ENCODE measurements at regions not wholly inside any gene's neighbourhood (a gene's known extent, or its start where the extent isn't known, plus 50 kb on each side); places are given as distances from the start of the nearest gene placed in this dataset.

GRCh38 chr3:56969851-56970250 is 90.6 kb upstream of the SPATA12 start:
- Histone ChIP-seq H3K9ac (ENCODE audit: low read depth, low read length, poor library complexity, severe bottlenecking) (no peak overlapping the region), H3K9me3 (ENCODE audit: insufficient read depth, low read depth, low read length) (no peaks in the 10 kb centered on the region), H2AFZ (ENCODE audit: low read length) (no peak overlapping the region), H3F3A (ENCODE audit: low read depth) (no peaks in the 10 kb centered on the region), H3K4me3 (ENCODE audit: low read length, poor library complexity, severe bottlenecking) (no peak overlapping the region), H3K9me2 (replicated peaks; ENCODE audit: low read depth, low read length) (no peaks in the 10 kb centered on the region), H3K79me2 (ENCODE audit: insufficient read depth, low read length) (no peaks in the 10 kb centered on the region), H3K27me3 (ENCODE audit: insufficient read depth, low read length, poor library complexity, severe bottlenecking) (no peaks in the 10 kb centered on the region), H3K4me2 (ENCODE audit: low read depth, low read length, poor library complexity, severe bottlenecking) (no peak overlapping the region), H4K20me1 (ENCODE audit: insufficient read depth, low read length, poor library complexity, severe bottlenecking) (no peaks in the 10 kb centered on the region), H3K4me1 (ENCODE audit: insufficient read depth, low read length, poor library complexity, severe bottlenecking) (no peaks in the 10 kb centered on the region), H3K36me3 (ENCODE audit: insufficient read depth, low read length) (no peaks in the 10 kb centered on the region)
- TF ChIP-seq, protein P1, sequence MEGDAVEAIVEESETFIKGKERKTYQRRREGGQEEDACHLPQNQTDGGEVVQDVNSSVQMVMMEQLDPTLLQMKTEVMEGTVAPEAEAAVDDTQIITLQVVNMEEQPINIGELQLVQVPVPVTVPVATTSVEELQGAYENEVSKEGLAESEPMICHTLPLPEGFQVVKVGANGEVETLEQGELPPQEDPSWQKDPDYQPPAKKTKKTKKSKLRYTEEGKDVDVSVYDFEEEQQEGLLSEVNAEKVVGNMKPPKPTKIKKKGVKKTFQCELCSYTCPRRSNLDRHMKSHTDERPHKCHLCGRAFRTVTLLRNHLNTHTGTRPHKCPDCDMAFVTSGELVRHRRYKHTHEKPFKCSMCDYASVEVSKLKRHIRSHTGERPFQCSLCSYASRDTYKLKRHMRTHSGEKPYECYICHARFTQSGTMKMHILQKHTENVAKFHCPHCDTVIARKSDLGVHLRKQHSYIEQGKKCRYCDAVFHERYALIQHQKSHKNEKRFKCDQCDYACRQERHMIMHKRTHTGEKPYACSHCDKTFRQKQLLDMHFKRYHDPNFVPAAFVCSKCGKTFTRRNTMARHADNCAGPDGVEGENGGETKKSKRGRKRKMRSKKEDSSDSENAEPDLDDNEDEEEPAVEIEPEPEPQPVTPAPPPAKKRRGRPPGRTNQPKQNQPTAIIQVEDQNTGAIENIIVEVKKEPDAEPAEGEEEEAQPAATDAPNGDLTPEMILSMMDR (conservative IDR thresholded peaks at IDR 0.05; ENCODE audit: low read length) = no peak
- TF ChIP-seq EZH2phosphoT487 (IDR thresholded peaks at IDR 0.05; ENCODE audit: borderline replicate concordance) = no peak

DNA sequence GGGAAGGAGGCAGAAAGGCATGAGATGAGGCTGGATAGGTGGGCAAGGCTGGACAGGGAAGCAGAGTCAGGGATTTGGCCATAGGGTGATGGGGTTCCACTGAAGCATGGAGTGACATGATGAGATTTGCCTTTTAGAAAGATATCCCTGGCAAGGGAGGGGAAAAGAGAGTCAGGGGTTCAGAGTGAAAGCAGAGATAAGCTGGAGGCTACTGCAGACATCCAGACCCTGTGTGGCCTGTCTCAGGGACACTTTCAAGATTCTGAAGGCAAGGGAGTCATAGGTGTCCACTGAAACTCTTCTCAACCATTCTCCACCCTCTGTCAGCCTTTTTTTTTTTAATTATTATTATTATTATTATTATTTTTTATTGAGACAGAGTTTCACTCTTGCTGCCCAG is 94.0 kb upstream of the SPATA12 start:
- TF ChIP-seq, protein P1 (conservative IDR thresholded peaks at IDR 0.05; ENCODE audit: low read length) = no peak
- TF ChIP-seq EZH2phosphoT487 (IDR thresholded peaks at IDR 0.05; ENCODE audit: borderline replicate concordance) = no peak
- H2AFZ ChIP-seq (ENCODE audit: low read length) = no peak overlapping the region
- H3K9me2 ChIP-seq (replicated peaks; ENCODE audit: low read depth, low read length) = no peaks in the 10 kb centered on the region
- no peaks in the 10 kb centered on the region for H3F3A ChIP-seq (ENCODE audit: low read depth)
- H3K4me3 ChIP-seq (ENCODE audit: low read length, poor library complexity, severe bottlenecking) = no peak overlapping the region
- no peaks in the 10 kb centered on the region for H3K79me2 ChIP-seq (ENCODE audit: insufficient read depth, low read length)
- H3K9me3 ChIP-seq (ENCODE audit: insufficient read depth, low read depth, low read length) = no peaks in the 10 kb centered on the region
- no peaks in the 10 kb centered on the region for H3K27me3 ChIP-seq (ENCODE audit: insufficient read depth, low read length, poor library complexity, severe bottlenecking)
- H3K9ac ChIP-seq (ENCODE audit: low read depth, low read length, poor library complexity, severe bottlenecking) = no peak overlapping the region
- H4K20me1 ChIP-seq (ENCODE audit: insufficient read depth, low read length, poor library complexity, severe bottlenecking) = no peaks in the 10 kb centered on the region
- no peaks in the 10 kb centered on the region for H3K36me3 ChIP-seq (ENCODE audit: insufficient read depth, low read length)
- no peak overlapping the region for H3K4me2 ChIP-seq (ENCODE audit: low read depth, low read length, poor library complexity, severe bottlenecking)
- no peaks in the 10 kb centered on the region for H3K4me1 ChIP-seq (ENCODE audit: insufficient read depth, low read length, poor library complexity, severe bottlenecking)

- H3K4me1 ChIP-seq (ENCODE audit: insufficient read depth, low read length, poor library complexity, severe bottlenecking) = no peaks in the 10 kb centered on the region
- H3K27me3 ChIP-seq (ENCODE audit: insufficient read depth, low read length, poor library complexity, severe bottlenecking) = no peaks in the 10 kb centered on the region
- TF ChIP-seq, protein P1 (conservative IDR thresholded peaks at IDR 0.05; ENCODE audit: low read length) = no peak
- TF ChIP-seq EZH2phosphoT487 (IDR thresholded peaks at IDR 0.05; ENCODE audit: borderline replicate concordance) = no peak
- no peaks in the 10 kb centered on the region for H3F3A ChIP-seq (ENCODE audit: low read depth)
- H3K79me2 ChIP-seq (ENCODE audit: insufficient read depth, low read length) = no peaks in the 10 kb centered on the region
- no peaks in the 10 kb centered on the region for H3K9me3 ChIP-seq (ENCODE audit: insufficient read depth, low read depth, low read length)
- H4K20me1 ChIP-seq (ENCODE audit: insufficient read depth, low read length, poor library complexity, severe bottlenecking) = no peaks in the 10 kb centered on the region
- no peak overlapping the region for H3K4me3 ChIP-seq (ENCODE audit: low read length, poor library complexity, severe bottlenecking)
- no peak overlapping the region for H3K9ac ChIP-seq (ENCODE audit: low read depth, low read length, poor library complexity, severe bottlenecking)
- no peaks in the 10 kb centered on the region for H3K36me3 ChIP-seq (ENCODE audit: insufficient read depth, low read length)
- no peaks in the 10 kb centered on the region for H3K9me2 ChIP-seq (replicated peaks; ENCODE audit: low read depth, low read length)
- no peak overlapping the region for H3K4me2 ChIP-seq (ENCODE audit: low read depth, low read length, poor library complexity, severe bottlenecking)
- H2AFZ ChIP-seq (ENCODE audit: low read length) = no peak overlapping the region
Measured at GRCh38 chr3:56966104-56966503, 94.4 kb upstream of the SPATA12 start.
